HCT116 (cell line): ENCODE measurements at regions not wholly inside any gene's neighbourhood (a gene's known extent, or its start where the extent isn't known, plus 50 kb on each side); places are given as distances from the start of the nearest gene placed in this dataset.

Experiments used
- ATAC-seq: fragments of 200-7000 bp; cut with Tn5 transposase; 2 replicates; pipeline ENCODE4 v1.9.1; 2020; ENCODE audit warnings: mild to moderate bottlenecking, moderate library complexity
- BruUV-seq: library from RNA; stranded (reverse); fragments of 400-500 nt; replicated peaks from 2 replicates; lab custom pipeline; 2021; lab: Mats Ljungman, UMichigan
- CTCF ChIA-PET: fragments of 300-600 bp; sonication (Branson Sonifier 250); formaldehyde crosslinking; loops from one replicate; lab custom pipeline; 2021; ENCODE audit warnings: antibody characterized with exemption; lab: Charles Lee
- POLR2A ChIA-PET: fragments of 300-600, 350-600 bp; sonication (Branson Sonifier 250); formaldehyde crosslinking; loops from one replicate; lab custom pipeline; 2021; ENCODE audit warnings: antibody characterized with exemption; lab: Charles Lee
- RAD21 ChIA-PET, 2 experiments: fragments of 300-600 bp; sonication (Branson Sonifier 250); formaldehyde crosslinking; loops; one replicate each; lab custom pipeline; 2023; ENCODE audit warnings: low total read pairs in 2 of 2; ENCODE audit not compliant: uncharacterized antibody in 2 of 2, unreplicated experiment in 2 of 2, low non-redundant PET in 1 of 2; lab: Charles Lee
- DNase-seq: peaks from one replicate; pipeline ENCODE4 v3.0.0-alpha.2; 2010; ENCODE audit warnings: low read depth, low spot score
- H2AFZ ChIP-seq: fragments of 200-600 bp; shearing (Covaris generic), sonication (generic); 2 replicates; pipeline ENCODE4 v1.6.1; 2017; ENCODE audit warnings: low read depth, mixed run types, mixed read lengths, antibody characterized with exemption, low read length; ENCODE audit not compliant: poor library complexity, severe bottlenecking
- H3K27ac ChIP-seq: 2 replicates; pipeline ENCODE4 v1.5.1; 2012; ENCODE audit warnings: low read depth, low read length
- H3K27me3 ChIP-seq: fragments of 200-600 bp; sonication (generic); 2 replicates; pipeline ENCODE4 v1.6.1; 2016; ENCODE audit warnings: mixed run types, low read length, mixed read lengths; ENCODE audit not compliant: insufficient read depth
- H3K36me3 ChIP-seq, 2 experiments: fragments of 200-500 bp in 1 of 2; fragments of 200-600 bp in 1 of 2; sonication (Bioruptor generic) in 1 of 2; sonication (generic) in 1 of 2; 2 replicates each; pipeline versions ENCODE4 v1.5.1 to v1.6.1; 2014 to 2016; ENCODE audit warnings: low read length in 2 of 2, inconsistent platforms in 1 of 2, mixed read lengths in 1 of 2, mixed run types in 1 of 2; ENCODE audit not compliant: insufficient read depth in 2 of 2, control insufficient read depth in 1 of 2
- H3K4me1 ChIP-seq, 2 experiments: fragments of 200-600 bp in 1 of 2; sonication (generic) in 1 of 2; 2 replicates each; pipeline versions ENCODE4 v1.5.1 to v1.6.1; 2012 to 2017; ENCODE audit warnings: low read length in 2 of 2, inconsistent platforms in 1 of 2, mild to moderate bottlenecking in 1 of 2, mixed read lengths in 1 of 2, mixed run types in 1 of 2, moderate library complexity in 1 of 2; ENCODE audit not compliant: insufficient read depth in 2 of 2, control insufficient read depth in 1 of 2
- H3K4me2 ChIP-seq: fragments of 200-600 bp; sonication (generic); 2 replicates; pipeline ENCODE4 v1.6.1; 2017; ENCODE audit warnings: mixed run types, low read length, mixed read lengths
- H3K4me3 ChIP-seq, 2 experiments: fragments of 200-600 bp in 1 of 2; sonication (generic) in 1 of 2; replicated peaks in 1 of 2; 2 replicates each; pipeline ENCODE4 v1.5.1; 2011 to 2016; ENCODE audit warnings: low read length in 2 of 2, control low read depth in 1 of 2, low read depth in 1 of 2, mild to moderate bottlenecking in 1 of 2, mixed read lengths in 1 of 2, mixed run types in 1 of 2
- H3K79me2 ChIP-seq: fragments of 200-600 bp; sonication (generic); 2 replicates; pipeline ENCODE4 v1.6.1; 2017; ENCODE audit warnings: mild to moderate bottlenecking, mixed run types, low read length, moderate library complexity, mixed read lengths; ENCODE audit not compliant: insufficient read depth
- H3K9ac ChIP-seq: fragments of 200-600 bp; sonication (generic); 2 replicates; pipeline ENCODE4 v1.6.1; 2016; ENCODE audit warnings: low read length, mixed read lengths
- H3K9me2 ChIP-seq: fragments of 200-600 bp; sonication (generic), shearing (Covaris generic); 2 replicates; pipeline ENCODE4 v1.6.1; 2017; ENCODE audit warnings: mixed run types, mild to moderate bottlenecking, moderate library complexity; ENCODE audit not compliant: insufficient read depth
- H3K9me3 ChIP-seq, 2 experiments: fragments of 200-500 bp in 1 of 2; fragments of 200-600 bp in 1 of 2; sonication (Bioruptor generic) in 1 of 2; sonication (generic) in 1 of 2; 2 replicates each; pipeline ENCODE4 v1.6.1; 2014 to 2017; ENCODE audit warnings: low read length in 2 of 2, mixed read lengths in 2 of 2, inconsistent platforms in 1 of 2, low read depth in 1 of 2, mild to moderate bottlenecking in 1 of 2, mixed run types in 1 of 2, moderate library complexity in 1 of 2; ENCODE audit not compliant: control insufficient read depth in 1 of 2, insufficient read depth in 1 of 2
- H4K20me1 ChIP-seq: fragments of 200-600 bp; sonication (generic), shearing (Covaris generic); 2 replicates; pipeline ENCODE4 v1.6.1; 2017; ENCODE audit warnings: mixed run types, mild to moderate bottlenecking, moderate library complexity; ENCODE audit not compliant: insufficient read depth
- CBX3 ChIP-seq: IDR thresholded peaks from 2 replicates; pipeline ENCODE4 v1.6.1; 2012; ENCODE audit warnings: low read depth
- CEBPB ChIP-seq: IDR thresholded peaks from 2 replicates; pipeline ENCODE4 v1.6.1; 2012; ENCODE audit warnings: low read depth
- EGR1 ChIP-seq: IDR thresholded peaks from 2 replicates; pipeline ENCODE4 v1.6.1; 2012; ENCODE audit warnings: low read depth
- EZH2 ChIP-seq: fragments of 200-600 bp; sonication (generic); IDR thresholded peaks from 2 replicates; pipeline ENCODE4 v1.6.1; 2017; ENCODE audit warnings: antibody characterized with exemption, mixed run types
- POLR2AphosphoS5 ChIP-seq: IDR thresholded peaks from 2 replicates; pipeline ENCODE4 v1.6.1; 2011; ENCODE audit warnings: mild to moderate bottlenecking, low read depth, low read length, moderate library complexity
- RAD21 ChIP-seq: IDR thresholded peaks from 2 replicates; pipeline ENCODE4 v1.6.1; 2012; ENCODE audit warnings: low read depth, mild to moderate bottlenecking
- SP1 ChIP-seq: IDR thresholded peaks from 2 replicates; pipeline ENCODE4 v1.6.1; 2012; ENCODE audit warnings: low read depth
- ZFX ChIP-seq: fragments of 450-650 bp; IDR thresholded peaks from 2 replicates; pipeline ENCODE4 v1.6.1; 2017
- intact Hi-C: fragments of 100-400 bp; cut with micrococcal nuclease; formaldehyde crosslinking; loops from 2 replicates; pipeline ENCODE4 v1.10.0; 2022
- TF ChIP-seq, protein P1 (sequence below), 3 experiments: fragments of 200-600 bp in 1 of 3; sonication (generic) in 1 of 3; IDR thresholded peaks in 2 of 3; conservative IDR thresholded peaks in 1 of 3; 2 replicates each; pipeline ENCODE4 v1.5.1; 2012 to 2017; ENCODE audit warnings: low read depth in 2 of 3, low read length in 2 of 3, antibody characterized with exemption in 1 of 3, borderline replicate concordance in 1 of 3, control low read depth in 1 of 3, mild to moderate bottlenecking in 1 of 3, mixed read lengths in 1 of 3, mixed run types in 1 of 3, moderate library complexity in 1 of 3; ENCODE audit not compliant: insufficient read depth in 1 of 3
- TF ChIP-seq, protein P2 (sequence below): IDR thresholded peaks from 2 replicates; pipeline ENCODE4 v1.6.1; 2012; ENCODE audit warnings: low read depth
- TF ChIP-seq, protein P3 (sequence below): IDR thresholded peaks from 2 replicates; pipeline ENCODE4 v1.6.1; 2011; ENCODE audit warnings: mild to moderate bottlenecking, low read length, moderate library complexity; ENCODE audit not compliant: insufficient replicate concordance; ENCODE audit errors: extremely low read depth
- TF ChIP-seq, protein P4 (sequence below): IDR thresholded peaks from 2 replicates; pipeline ENCODE4 v1.6.1; 2012

DNA sequence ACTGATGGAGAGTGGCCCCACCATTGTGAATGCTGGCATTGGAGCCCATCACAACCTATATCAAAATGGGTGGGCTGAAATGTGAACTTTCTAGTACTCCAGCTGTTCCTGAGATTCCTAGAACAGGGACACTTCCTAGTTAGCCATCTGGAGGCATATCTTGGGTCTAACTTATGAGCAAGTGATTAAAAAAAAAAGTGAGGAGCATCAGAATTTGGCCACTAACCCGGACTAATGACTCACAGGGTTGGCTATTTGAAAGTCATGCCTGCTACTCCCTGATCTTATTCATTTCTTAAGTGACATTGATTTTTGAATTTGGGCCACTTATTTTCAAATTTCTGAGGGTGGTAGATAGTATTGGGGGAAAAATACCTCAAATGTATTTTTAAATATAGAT lies 216.6 kb downstream of the HRH4 start:
- no peaks in the 10 kb centered on the region for H3K9me2 ChIP-seq
- ATAC-seq (no peak), DNase-seq (no peak)
- H3K27me3 ChIP-seq, result peaks cover 37% of the 10 kb centered on the region
- no peak overlapping the region for H3K9ac ChIP-seq
- H3K9me3 ChIP-seq, result no peaks in the 10 kb centered on the region
- H3K79me2 ChIP-seq, result no peaks in the 10 kb centered on the region
- H4K20me1 ChIP-seq, result no peaks in the 10 kb centered on the region
- H3K36me3 ChIP-seq, result no peaks in the 10 kb centered on the region
- H3K4me1 ChIP-seq, result no peaks in the 10 kb centered on the region
- BruUV-seq, result no TSS peak
- RAD21 ChIA-PET, result no interaction called here
- no peak overlapping the region for H3K27ac ChIP-seq
- TF ChIP-seq CBX3 (no peak), EZH2 (no peak), POLR2AphosphoS5 (no peak), ZFX (no peak), RAD21 (no peak), SP1 (no peak), CEBPB (no peak), EGR1 (no peak)
- TF ChIP-seq, protein P1, sequence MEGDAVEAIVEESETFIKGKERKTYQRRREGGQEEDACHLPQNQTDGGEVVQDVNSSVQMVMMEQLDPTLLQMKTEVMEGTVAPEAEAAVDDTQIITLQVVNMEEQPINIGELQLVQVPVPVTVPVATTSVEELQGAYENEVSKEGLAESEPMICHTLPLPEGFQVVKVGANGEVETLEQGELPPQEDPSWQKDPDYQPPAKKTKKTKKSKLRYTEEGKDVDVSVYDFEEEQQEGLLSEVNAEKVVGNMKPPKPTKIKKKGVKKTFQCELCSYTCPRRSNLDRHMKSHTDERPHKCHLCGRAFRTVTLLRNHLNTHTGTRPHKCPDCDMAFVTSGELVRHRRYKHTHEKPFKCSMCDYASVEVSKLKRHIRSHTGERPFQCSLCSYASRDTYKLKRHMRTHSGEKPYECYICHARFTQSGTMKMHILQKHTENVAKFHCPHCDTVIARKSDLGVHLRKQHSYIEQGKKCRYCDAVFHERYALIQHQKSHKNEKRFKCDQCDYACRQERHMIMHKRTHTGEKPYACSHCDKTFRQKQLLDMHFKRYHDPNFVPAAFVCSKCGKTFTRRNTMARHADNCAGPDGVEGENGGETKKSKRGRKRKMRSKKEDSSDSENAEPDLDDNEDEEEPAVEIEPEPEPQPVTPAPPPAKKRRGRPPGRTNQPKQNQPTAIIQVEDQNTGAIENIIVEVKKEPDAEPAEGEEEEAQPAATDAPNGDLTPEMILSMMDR (IDR thresholded peaks at IDR 0.05 in 2 of 3, conservative IDR thresholded peaks at IDR 0.05 in 1 of 3; ENCODE audit: borderline replicate concordance in 1 of 3, insufficient read depth in 1 of 3, low read depth in 2 of 3, low read length in 2 of 3), result no peak
- TF ChIP-seq, protein P2, sequence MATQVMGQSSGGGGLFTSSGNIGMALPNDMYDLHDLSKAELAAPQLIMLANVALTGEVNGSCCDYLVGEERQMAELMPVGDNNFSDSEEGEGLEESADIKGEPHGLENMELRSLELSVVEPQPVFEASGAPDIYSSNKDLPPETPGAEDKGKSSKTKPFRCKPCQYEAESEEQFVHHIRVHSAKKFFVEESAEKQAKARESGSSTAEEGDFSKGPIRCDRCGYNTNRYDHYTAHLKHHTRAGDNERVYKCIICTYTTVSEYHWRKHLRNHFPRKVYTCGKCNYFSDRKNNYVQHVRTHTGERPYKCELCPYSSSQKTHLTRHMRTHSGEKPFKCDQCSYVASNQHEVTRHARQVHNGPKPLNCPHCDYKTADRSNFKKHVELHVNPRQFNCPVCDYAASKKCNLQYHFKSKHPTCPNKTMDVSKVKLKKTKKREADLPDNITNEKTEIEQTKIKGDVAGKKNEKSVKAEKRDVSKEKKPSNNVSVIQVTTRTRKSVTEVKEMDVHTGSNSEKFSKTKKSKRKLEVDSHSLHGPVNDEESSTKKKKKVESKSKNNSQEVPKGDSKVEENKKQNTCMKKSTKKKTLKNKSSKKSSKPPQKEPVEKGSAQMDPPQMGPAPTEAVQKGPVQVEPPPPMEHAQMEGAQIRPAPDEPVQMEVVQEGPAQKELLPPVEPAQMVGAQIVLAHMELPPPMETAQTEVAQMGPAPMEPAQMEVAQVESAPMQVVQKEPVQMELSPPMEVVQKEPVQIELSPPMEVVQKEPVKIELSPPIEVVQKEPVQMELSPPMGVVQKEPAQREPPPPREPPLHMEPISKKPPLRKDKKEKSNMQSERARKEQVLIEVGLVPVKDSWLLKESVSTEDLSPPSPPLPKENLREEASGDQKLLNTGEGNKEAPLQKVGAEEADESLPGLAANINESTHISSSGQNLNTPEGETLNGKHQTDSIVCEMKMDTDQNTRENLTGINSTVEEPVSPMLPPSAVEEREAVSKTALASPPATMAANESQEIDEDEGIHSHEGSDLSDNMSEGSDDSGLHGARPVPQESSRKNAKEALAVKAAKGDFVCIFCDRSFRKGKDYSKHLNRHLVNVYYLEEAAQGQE, result no peak
- TF ChIP-seq, protein P3, sequence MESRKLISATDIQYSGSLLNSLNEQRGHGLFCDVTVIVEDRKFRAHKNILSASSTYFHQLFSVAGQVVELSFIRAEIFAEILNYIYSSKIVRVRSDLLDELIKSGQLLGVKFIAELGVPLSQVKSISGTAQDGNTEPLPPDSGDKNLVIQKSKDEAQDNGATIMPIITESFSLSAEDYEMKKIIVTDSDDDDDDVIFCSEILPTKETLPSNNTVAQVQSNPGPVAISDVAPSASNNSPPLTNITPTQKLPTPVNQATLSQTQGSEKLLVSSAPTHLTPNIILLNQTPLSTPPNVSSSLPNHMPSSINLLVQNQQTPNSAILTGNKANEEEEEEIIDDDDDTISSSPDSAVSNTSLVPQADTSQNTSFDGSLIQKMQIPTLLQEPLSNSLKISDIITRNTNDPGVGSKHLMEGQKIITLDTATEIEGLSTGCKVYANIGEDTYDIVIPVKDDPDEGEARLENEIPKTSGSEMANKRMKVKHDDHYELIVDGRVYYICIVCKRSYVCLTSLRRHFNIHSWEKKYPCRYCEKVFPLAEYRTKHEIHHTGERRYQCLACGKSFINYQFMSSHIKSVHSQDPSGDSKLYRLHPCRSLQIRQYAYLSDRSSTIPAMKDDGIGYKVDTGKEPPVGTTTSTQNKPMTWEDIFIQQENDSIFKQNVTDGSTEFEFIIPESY, result no peak
- TF ChIP-seq, protein P4, sequence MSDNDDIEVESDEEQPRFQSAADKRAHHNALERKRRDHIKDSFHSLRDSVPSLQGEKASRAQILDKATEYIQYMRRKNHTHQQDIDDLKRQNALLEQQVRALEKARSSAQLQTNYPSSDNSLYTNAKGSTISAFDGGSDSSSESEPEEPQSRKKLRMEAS, result no peak
- H2AFZ ChIP-seq, result no peak overlapping the region
- intact Hi-C loops, result no loop called here
- POLR2A ChIA-PET, result no interaction called here
- H3K4me2 ChIP-seq, result no peak overlapping the region
- CTCF ChIA-PET, result no interaction called here
- no peak overlapping the region for H3K4me3 ChIP-seq
